H1 (cell line): ENCODE measurements at regions not wholly inside any gene's neighbourhood (a gene's known extent, or its start where the extent isn't known, plus 50 kb on each side); places are given as distances from the start of the nearest gene placed in this dataset.

Experiments used
- CTCF ChIA-PET: fragments of 300-600 bp; sonication (Branson Sonifier 250); formaldehyde crosslinking; loops from one replicate; lab custom pipeline; 2021; ENCODE audit not compliant: partially characterized antibody; lab: Charles Lee
- POLR2A ChIA-PET: fragments of 300-600 bp; sonication (Branson Sonifier 250); formaldehyde crosslinking; loops from one replicate; lab custom pipeline; 2021; ENCODE audit warnings: inconsistent platforms; ENCODE audit not compliant: partially characterized antibody; lab: Charles Lee
- DNase-seq, 2 experiments: peaks; one replicate each; pipeline versions ENCODE4 v3.0.0 to v3.0.0-alpha.2; 2010 to 2022; ENCODE audit warnings: low spot score in 2 of 2, low read depth in 1 of 2, mixed read lengths in 1 of 2
- FAIRE-seq: peaks from 2 replicates; lab custom pipeline; 2011; peaks lifted over from hg19 to GRCh38; lab: Jason Lieb, UNC
- H2AFZ ChIP-seq: 2 replicates; pipeline ENCODE4 v1.8.1; 2012; ENCODE audit warnings: low read length, inconsistent platforms
- H2AK5ac ChIP-seq: 2 replicates; pipeline ENCODE4 v1.6.1; 2013; ENCODE audit warnings: low read depth, low read length
- H2BK120ac ChIP-seq: replicated peaks from 2 replicates; pipeline ENCODE3; 2013; ENCODE audit warnings: low read depth, low read length, inconsistent platforms
- H2BK12ac ChIP-seq: 2 replicates; pipeline ENCODE4 v1.6.1; 2013; ENCODE audit warnings: low read depth, low read length
- H2BK15ac ChIP-seq: 2 replicates; pipeline ENCODE4 v1.6.1; 2013; ENCODE audit warnings: low read length
- H2BK20ac ChIP-seq: 2 replicates; pipeline ENCODE4 v1.6.1; 2013; ENCODE audit warnings: low read length
- H2BK5ac ChIP-seq: 2 replicates; pipeline ENCODE4 v1.6.1; 2013; ENCODE audit warnings: low read depth, low read length
- H3K14ac ChIP-seq: 2 replicates; pipeline ENCODE4 v1.6.1; 2013; ENCODE audit warnings: inconsistent platforms; ENCODE audit not compliant: insufficient read length
- H3K18ac ChIP-seq: 2 replicates; pipeline ENCODE4 v1.6.1; 2013; ENCODE audit warnings: low read length; ENCODE audit errors: extremely low read depth
- H3K23ac ChIP-seq: 2 replicates; pipeline ENCODE4 v1.6.1; 2013; ENCODE audit warnings: inconsistent platforms; ENCODE audit not compliant: insufficient read length
- H3K23me2 ChIP-seq: 2 replicates; pipeline ENCODE4 v1.6.1; 2013; ENCODE audit warnings: low read depth, low read length
- H3K27ac ChIP-seq: 2 replicates; pipeline ENCODE4 v1.6.1; 2011; ENCODE audit warnings: low read depth, low read length, inconsistent platforms
- H3K27me3 ChIP-seq, 4 experiments: replicated peaks in 1 of 4; 1 replicate in 1 of 4; 2 replicates in 3 of 4; pipeline versions ENCODE4 v1.6.1 to v1.8.1; 2011 to 2013; ENCODE audit warnings: low read length in 3 of 4, mild to moderate bottlenecking in 3 of 4, inconsistent platforms in 2 of 4, mixed read lengths in 2 of 4, moderate library complexity in 1 of 4; ENCODE audit not compliant: control insufficient read depth in 3 of 4, insufficient read depth in 3 of 4; ENCODE audit errors: extremely low read depth in 1 of 4
- H3K36me3 ChIP-seq, 4 experiments: 2 replicates each; pipeline versions ENCODE4 v1.6.1 to v1.8.1; 2011 to 2013; ENCODE audit warnings: mild to moderate bottlenecking in 4 of 4, low read length in 3 of 4, moderate library complexity in 2 of 4, control low read depth in 1 of 4, inconsistent platforms in 1 of 4; ENCODE audit not compliant: insufficient read depth in 4 of 4, control insufficient read depth in 2 of 4
- H3K4ac ChIP-seq: replicated peaks from 2 replicates; pipeline ENCODE3; 2013; ENCODE audit warnings: low read length, low read depth, mixed read lengths, inconsistent platforms; ENCODE audit not compliant: insufficient read length
- H3K4me1 ChIP-seq, 4 experiments: replicated peaks in 1 of 4; 1 replicate in 1 of 4; 2 replicates in 3 of 4; pipeline versions ENCODE4 v1.6.1 to v1.8.1; 2011 to 2013; ENCODE audit warnings: low read length in 3 of 4, inconsistent platforms in 2 of 4, mixed read lengths in 1 of 4; ENCODE audit not compliant: insufficient read depth in 4 of 4, control insufficient read depth in 3 of 4
- H3K4me2 ChIP-seq, 2 experiments: 2 replicates each; pipeline versions ENCODE4 v1.6.1 to v1.8.1; 2011 to 2013; ENCODE audit warnings: low read depth in 2 of 2, low read length in 2 of 2, control low read depth in 1 of 2, inconsistent platforms in 1 of 2, mild to moderate bottlenecking in 1 of 2; ENCODE audit not compliant: insufficient read depth in 1 of 2
- H3K4me3 ChIP-seq, 4 experiments: fragments of 200-600, 300-600 bp in 1 of 4; sonication (generic), shearing (Covaris generic), sonication (Bioruptor Twin) in 1 of 4; 2 replicates each; pipeline versions ENCODE4 v1.5.1 to v1.8.1; 2011 to 2016; ENCODE audit warnings: low read length in 4 of 4, low read depth in 3 of 4, control low read depth in 2 of 4, inconsistent platforms in 2 of 4, mild to moderate bottlenecking in 2 of 4, mixed read lengths in 1 of 4, moderate library complexity in 1 of 4; ENCODE audit not compliant: insufficient read depth in 2 of 4; ENCODE audit errors: extremely low read depth in 1 of 4
- H3K56ac ChIP-seq: replicated peaks from 2 replicates; pipeline ENCODE3; 2013; ENCODE audit warnings: low read depth, mild to moderate bottlenecking, mixed read lengths, low read length, inconsistent platforms; ENCODE audit not compliant: insufficient read length
- H3K79me1 ChIP-seq: 2 replicates; pipeline ENCODE4 v1.6.1; 2013; ENCODE audit warnings: low read depth, low read length, control low read depth
- H3K79me2 ChIP-seq, 2 experiments: 2 replicates each; pipeline versions ENCODE4 v1.6.1 to v1.8.1; 2012 to 2013; ENCODE audit warnings: low read length in 2 of 2, mild to moderate bottlenecking in 2 of 2, inconsistent platforms in 1 of 2; ENCODE audit not compliant: insufficient read depth in 2 of 2, control insufficient read depth in 1 of 2
- H3K9ac ChIP-seq, 4 experiments: replicated peaks in 1 of 4; 1 replicate in 1 of 4; 2 replicates in 3 of 4; pipeline versions ENCODE4 v1.6.1 to v1.8.1; 2011 to 2013; ENCODE audit warnings: low read depth in 3 of 4, low read length in 3 of 4, control low read depth in 2 of 4, mild to moderate bottlenecking in 2 of 4, moderate library complexity in 2 of 4, inconsistent platforms in 1 of 4; ENCODE audit errors: extremely low read depth in 1 of 4
- H3K9me3 ChIP-seq, 2 experiments: 2 replicates each; pipeline versions ENCODE4 v1.6.1 to v1.8.1; 2012 to 2013; ENCODE audit warnings: mild to moderate bottlenecking in 2 of 2, moderate library complexity in 2 of 2, control low read depth in 1 of 2, inconsistent platforms in 1 of 2, low read depth in 1 of 2, low read length in 1 of 2, mixed read lengths in 1 of 2; ENCODE audit not compliant: insufficient read depth in 2 of 2
- H4K20me1 ChIP-seq, 2 experiments: replicated peaks in 1 of 2; 2 replicates each; pipeline versions ENCODE3 to v1.8.1; 2011 to 2013; ENCODE audit warnings: inconsistent platforms in 2 of 2, low read length in 2 of 2, mild to moderate bottlenecking in 1 of 2; ENCODE audit not compliant: insufficient read depth in 2 of 2, control insufficient read depth in 1 of 2
- H4K5ac ChIP-seq: 2 replicates; pipeline ENCODE4 v1.6.1; 2013; ENCODE audit warnings: low read length, low read depth, mixed read lengths, inconsistent platforms; ENCODE audit not compliant: insufficient read length
- H4K8ac ChIP-seq: 2 replicates; pipeline ENCODE4 v1.8.0; 2013; ENCODE audit warnings: mild to moderate bottlenecking, moderate library complexity, low read length, inconsistent platforms; ENCODE audit not compliant: insufficient read depth; ENCODE audit errors: extremely low read depth
- H4K91ac ChIP-seq: replicated peaks from 2 replicates; pipeline ENCODE3; 2013; ENCODE audit warnings: low read length, mixed read lengths, inconsistent platforms; ENCODE audit not compliant: insufficient read length
- NANOG ChIP-seq: IDR thresholded peaks from 2 replicates; pipeline ENCODE4 v1.6.1; 2011; ENCODE audit warnings: low read length, low read depth, mild to moderate bottlenecking, inconsistent platforms; ENCODE audit not compliant: insufficient read depth, poor library complexity, severe bottlenecking
- TAF1 ChIP-seq: IDR thresholded peaks from 2 replicates; pipeline ENCODE4 v1.6.1; 2011; ENCODE audit warnings: mild to moderate bottlenecking, low read depth, low read length
- USF2 ChIP-seq: IDR thresholded peaks from 2 replicates; pipeline ENCODE4 v1.6.1; 2011; ENCODE audit warnings: low read length, improper control_type of control experiment
- WGBS, 2 experiments: shearing (Covaris generic) in 1 of 2; methylation state at CpG; one replicate each; pipeline versions ENCODE4 v1.1.6 to v1.1.7; 2013 to 2015; ENCODE audit warnings: low lambda C conversion rate in 2 of 2, mixed read lengths in 2 of 2, inconsistent platforms in 1 of 2, low coverage in 1 of 2, missing lambda C conversion rate in 1 of 2; ENCODE audit not compliant: insufficient replicate concordance in 2 of 2, insufficient coverage in 1 of 2, insufficient read length in 1 of 2; ENCODE audit errors: extremely low coverage in 1 of 2, missing lambda C conversion rate in 1 of 2; 5-methylcytosine and 5-hydroxymethylcytosine counted together

GRCh38 chr11:97657852-97658251 is 1268.0 kb downstream of the JRKL start:
- Histone ChIP-seq H3K27ac (no peak overlapping the region), H2BK120ac (no peak overlapping the region), H3K27me3 (no peaks in the 10 kb centered on the region), H3K56ac (no peak overlapping the region), H3K4ac (no peak overlapping the region), H2AK5ac (no peak overlapping the region), H3K14ac (no peak overlapping the region), H2BK15ac (no peak overlapping the region), H3K79me2 (no peaks in the 10 kb centered on the region), H3K18ac (no peak overlapping the region), H4K20me1 (no peaks in the 10 kb centered on the region), H4K91ac (no peak overlapping the region), H2BK20ac (no peak overlapping the region), H2BK5ac (no peak overlapping the region), H2AFZ (no peak overlapping the region), H3K4me3 (no peak overlapping the region), H3K79me1 (no peaks in the 10 kb centered on the region), H3K23ac (no peak overlapping the region), H3K36me3 (no peaks in the 10 kb centered on the region; a peak in 1 of 8 replicates), H3K9me3 (no peaks in the 10 kb centered on the region), H3K4me1 (no peaks in the 10 kb centered on the region), H3K9ac (no peak overlapping the region), H4K8ac (no peak overlapping the region), H3K4me2 (no peak overlapping the region), H3K23me2 (no peaks in the 10 kb centered on the region), H4K5ac (no peak overlapping the region), H2BK12ac (no peak overlapping the region)
- CTCF ChIA-PET: no interaction called here
- TF ChIP-seq NANOG: no peak
- TF ChIP-seq TAF1: no peak
- no peak for TF ChIP-seq USF2
- POLR2A ChIA-PET: no interaction called here
- FAIRE-seq (no peak), DNase-seq (no peak)
- 90% methylated on average over 7 of the region's 7 CpGs; no CpG with 5 or more reads in 1 of the 2 experiments for WGBS, 2 experiments
